Naive thymus-derived CD4-positive, alpha-beta T cell (primary cell): ENCODE measurements at regions not wholly inside any gene's neighbourhood (a gene's known extent, or its start where the extent isn't known, plus 50 kb on each side); places are given as distances from the start of the nearest gene placed in this dataset.

Source experiments
- ATAC-seq: fragments of 150-1000 bp; cut with Tn5 transposase; 2 replicates; pipeline ENCODE4 v1.10.0; 2021; ENCODE audit warnings: mild to moderate bottlenecking, moderate library complexity
- CTCF ChIA-PET: fragments of 350-600 bp; sonication (Branson Sonifier 250); formaldehyde crosslinking; loops from one replicate; lab custom pipeline; 2021; ENCODE audit warnings: antibody characterized with exemption; lab: Charles Lee
- POLR2A ChIA-PET: fragments of 350-600 bp; sonication (Branson Sonifier 250); formaldehyde crosslinking; loops from one replicate; lab custom pipeline; 2021; ENCODE audit warnings: antibody characterized with exemption, inconsistent platforms; lab: Charles Lee
- DNase-seq, 9 donors: peaks; one replicate each; pipeline versions ENCODE4 v3.0.0 to v3.0.0-alpha.2; 2020 to 2022; ENCODE audit warnings: mixed read lengths in 1 of 9
- H3K27ac ChIP-seq: one replicate; pipeline ENCODE4 v1.7.0; 2013; ENCODE audit warnings: mild to moderate bottlenecking, low read depth, low read length, moderate library complexity
- H3K27me3 ChIP-seq, 2 donors: one replicate each; pipeline ENCODE4 v1.7.0; 2013; ENCODE audit warnings: low read length in 2 of 2, mild to moderate bottlenecking in 2 of 2, moderate library complexity in 2 of 2; ENCODE audit not compliant: control insufficient read depth in 2 of 2, insufficient read depth in 2 of 2
- H3K36me3 ChIP-seq, 3 experiments: 1 replicate in 2 of 3; 2 replicates in 1 of 3; pipeline ENCODE4 v1.7.0; 2013; ENCODE audit warnings: low read length in 3 of 3, mild to moderate bottlenecking in 3 of 3, moderate library complexity in 1 of 3; ENCODE audit not compliant: insufficient read depth in 3 of 3, control insufficient read depth in 2 of 3
- H3K4me1 ChIP-seq, 2 donors: one replicate each; pipeline ENCODE4 v1.7.0; 2013; ENCODE audit warnings: low read length in 2 of 2, mild to moderate bottlenecking in 2 of 2, moderate library complexity in 1 of 2; ENCODE audit not compliant: control insufficient read depth in 2 of 2, insufficient read depth in 2 of 2
- H3K4me3 ChIP-seq: 2 replicates; pipeline ENCODE4 v1.7.0; 2013; ENCODE audit warnings: mild to moderate bottlenecking, low read length
- H3K9me3 ChIP-seq, 3 experiments: 1 replicate in 2 of 3; 2 replicates in 1 of 3; pipeline ENCODE4 v1.7.0; 2013; ENCODE audit warnings: low read length in 3 of 3; ENCODE audit not compliant: control insufficient read depth in 2 of 3
- H3K27ac Mint-ChIP-seq, 9 donors: one replicate each; pipeline ENCODE4 v1.8.0; 2020 to 2022; ENCODE audit warnings: mixed read lengths in 9 of 9, mild to moderate bottlenecking in 8 of 9, moderate library complexity in 5 of 9, inconsistent platforms in 2 of 9
- H3K27me3 Mint-ChIP-seq, 5 donors: one replicate each; pipeline ENCODE4 v1.8.0; 2021 to 2022; ENCODE audit warnings: mixed read lengths in 5 of 5, mild to moderate bottlenecking in 1 of 5
- H3K36me3 Mint-ChIP-seq, 5 donors: one replicate each; pipeline ENCODE4 v1.8.0; 2020 to 2022; ENCODE audit warnings: mixed read lengths in 5 of 5, mild to moderate bottlenecking in 3 of 5, inconsistent platforms in 1 of 5
- H3K4me1 Mint-ChIP-seq, 7 donors: one replicate each; pipeline ENCODE4 v1.8.0; 2020 to 2022; ENCODE audit warnings: mixed read lengths in 7 of 7, mild to moderate bottlenecking in 3 of 7, inconsistent platforms in 1 of 7
- H3K4me3 Mint-ChIP-seq, 10 donors: one replicate each; pipeline ENCODE4 v1.8.0; 2020 to 2022; ENCODE audit warnings: mild to moderate bottlenecking in 10 of 10, mixed read lengths in 10 of 10, moderate library complexity in 6 of 10, inconsistent platforms in 2 of 10
- H3K9me3 Mint-ChIP-seq, 11 donors: one replicate each; pipeline ENCODE4 v1.8.0; 2020 to 2022; ENCODE audit warnings: mixed read lengths in 11 of 11, mild to moderate bottlenecking in 4 of 11, inconsistent platforms in 1 of 11, moderate library complexity in 1 of 11
- intact Hi-C, 2 donors: fragments of 100-400 bp; cut with micrococcal nuclease; formaldehyde crosslinking; loops; one replicate each; pipeline ENCODE4 v1.15.1; 2023

DNA sequence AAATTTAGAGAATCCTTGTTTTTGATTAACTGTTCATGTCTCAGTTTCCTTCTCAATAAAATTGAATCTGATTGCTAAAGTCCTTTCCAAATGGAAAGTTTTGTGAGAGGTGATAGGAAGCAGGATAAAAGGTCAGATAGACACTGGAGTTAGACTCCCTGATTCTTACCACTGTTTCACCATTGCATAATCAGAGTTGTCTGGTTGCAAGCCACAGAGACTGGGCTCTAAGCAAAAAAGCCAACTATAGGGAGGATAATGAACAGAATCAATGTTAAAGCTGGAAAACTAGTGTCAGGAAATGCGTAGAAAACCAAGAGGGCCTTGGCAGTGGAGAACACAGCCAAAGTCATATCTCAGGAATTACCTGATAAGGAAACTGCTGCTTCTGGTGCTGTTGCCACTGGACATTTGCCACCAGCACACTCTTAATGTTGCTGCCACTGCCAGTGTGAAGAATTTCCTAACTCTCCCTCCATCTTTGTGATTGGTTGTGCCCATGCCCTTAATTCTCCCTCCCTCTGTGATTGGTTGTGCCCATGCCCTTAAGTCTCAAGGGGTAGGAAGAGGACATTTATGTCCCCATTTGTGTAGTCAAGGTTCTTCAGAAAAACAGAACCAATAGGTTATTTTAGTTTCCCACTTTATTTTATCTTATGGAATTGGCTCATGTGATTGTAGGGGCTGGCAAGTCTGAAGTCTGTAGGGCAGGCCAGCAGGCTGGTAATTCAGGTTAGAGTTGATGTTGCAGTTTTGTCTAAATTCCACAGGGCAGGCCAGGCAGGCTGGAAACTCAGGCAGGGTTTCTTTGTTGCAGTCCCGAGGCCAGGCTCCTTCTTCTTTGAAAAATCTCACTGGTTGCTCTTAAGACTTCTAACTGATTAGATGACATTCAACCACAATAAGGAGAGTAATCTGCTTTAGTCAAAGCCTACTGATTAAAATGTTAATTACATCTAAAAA is 639.0 kb downstream of the REEP3 start:
- Histone ChIP-seq H3K4me1 (no peaks in the 10 kb centered on the region), H3K27me3 (no peaks in the 10 kb centered on the region), H3K27ac (no peak overlapping the region), H3K36me3 (no peaks in the 10 kb centered on the region), H3K4me3 (no peak overlapping the region), H3K9me3 (no peaks in the 10 kb centered on the region)
- Mint-ChIP-seq H3K4me3 (no peak overlapping the region), H3K27me3 (peaks cover 0 to 3% (median 0%) of the 10 kb centered on the region in 5 donors), H3K27ac (no peak overlapping the region), H3K4me1 (no peaks in the 10 kb centered on the region), H3K9me3 (peaks cover 0 to 8% (median 0%) of the 10 kb centered on the region in 11 donors), H3K36me3 (no peaks in the 10 kb centered on the region)
- POLR2A ChIA-PET: no interaction called here
- ATAC-seq (no peak), DNase-seq (no peak)
- CTCF ChIA-PET: no interaction called here
- intact Hi-C loops: no loop called here

- no peak for ATAC-seq
- no peaks in the 10 kb centered on the region for H3K36me3 Mint-ChIP-seq
- CTCF ChIA-PET: no interaction called here
Observed at GRCh38 chr10:64170791-64171190, 649.6 kb downstream of the REEP3 start.

DNA sequence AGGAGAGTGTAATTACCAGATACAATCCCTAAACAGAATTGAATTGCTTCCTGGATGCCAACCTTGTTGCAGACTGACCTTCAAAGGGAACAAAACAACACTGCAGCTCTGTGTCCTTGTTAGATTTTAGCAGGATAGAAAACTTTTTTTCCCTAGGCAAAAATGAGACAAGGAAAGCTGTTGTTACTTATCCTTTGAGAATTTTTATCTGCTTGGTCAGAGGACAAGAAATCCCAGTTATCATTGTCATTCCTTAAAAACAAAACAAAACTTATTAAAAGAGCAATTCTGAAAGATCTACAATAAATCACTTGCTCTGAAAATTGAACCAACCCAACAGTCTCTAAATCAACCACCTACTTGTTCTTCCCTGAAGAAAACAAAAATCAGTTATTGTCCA is 652.6 kb downstream of the REEP3 start:
- H3K9me3 Mint-ChIP-seq: peaks cover 0 to 21% (median 2%) of the 10 kb centered on the region in 11 donors
- no peak overlapping the region for H3K27ac Mint-ChIP-seq
- intact Hi-C loops: no loop called here
- H3K27me3 Mint-ChIP-seq: peaks cover 0 to 8% (median 0%) of the 10 kb centered on the region in 5 donors
- no peak for ATAC-seq
- DNase-seq: no peak
- CTCF ChIA-PET: no interaction called here
- H3K4me3 Mint-ChIP-seq: no peak overlapping the region
- no peak overlapping the region for H3K27ac ChIP-seq
- no peaks in the 10 kb centered on the region for H3K36me3 Mint-ChIP-seq
- no peaks in the 10 kb centered on the region for H3K4me1 Mint-ChIP-seq
- no peaks in the 10 kb centered on the region for H3K9me3 ChIP-seq
- no peaks in the 10 kb centered on the region for H3K36me3 ChIP-seq
- H3K27me3 ChIP-seq: no peaks in the 10 kb centered on the region
- no peaks in the 10 kb centered on the region for H3K4me1 ChIP-seq
- no peak overlapping the region for H3K4me3 ChIP-seq
- POLR2A ChIA-PET: no interaction called here

More at GRCh38 chr10:64170791-64171190, 649.6 kb downstream of the REEP3 start:
- no peak overlapping the region for H3K27ac Mint-ChIP-seq
- H3K9me3 Mint-ChIP-seq: peaks cover 0 to 33% (median 5%) of the 10 kb centered on the region in 11 donors
- peaks cover 0 to 7% (median 0%) of the 10 kb centered on the region in 5 donors for H3K27me3 Mint-ChIP-seq
- H3K27me3 ChIP-seq: no peaks in the 10 kb centered on the region
- no peak overlapping the region for H3K4me3 Mint-ChIP-seq
- H3K9me3 ChIP-seq: no peaks in the 10 kb centered on the region
- no peak overlapping the region for H3K4me3 ChIP-seq
- no peaks in the 10 kb centered on the region for H3K4me1 ChIP-seq
- intact Hi-C loops: no loop called here
- DNase-seq: no peak
- no peaks in the 10 kb centered on the region for H3K36me3 ChIP-seq
- H3K27ac ChIP-seq: no peak overlapping the region
- H3K4me1 Mint-ChIP-seq: no peaks in the 10 kb centered on the region
- POLR2A ChIA-PET: no interaction called here

- no peaks in the 10 kb centered on the region for H3K4me1 Mint-ChIP-seq
- no peak overlapping the region for H3K4me3 Mint-ChIP-seq
- peaks cover 0 to 13% (median 0%) of the 10 kb centered on the region in 5 donors for H3K27me3 Mint-ChIP-seq
- Histone ChIP-seq H3K36me3 (no peaks in the 10 kb centered on the region), H3K4me3 (no peak overlapping the region), H3K27ac (no peak overlapping the region), H3K27me3 (no peaks in the 10 kb centered on the region), H3K9me3 (no peaks in the 10 kb centered on the region), H3K4me1 (no peaks in the 10 kb centered on the region)
- CTCF ChIA-PET: no interaction called here
- no peak for DNase-seq
- intact Hi-C loops: no loop called here
- no peak overlapping the region for H3K27ac Mint-ChIP-seq
- ATAC-seq: no peak
- POLR2A ChIA-PET: no interaction called here
- no peaks in the 10 kb centered on the region for H3K36me3 Mint-ChIP-seq
- peaks cover 0 to 12% (median 1%) of the 10 kb centered on the region in 11 donors for H3K9me3 Mint-ChIP-seq
Observed at GRCh38 chr10:64174666-64175255, 653.6 kb downstream of the REEP3 start.

- Histone ChIP-seq H3K36me3 (no peaks in the 10 kb centered on the region), H3K4me3 (no peak overlapping the region), H3K4me1 (no peaks in the 10 kb centered on the region), H3K9me3 (no peaks in the 10 kb centered on the region), H3K27me3 (no peaks in the 10 kb centered on the region), H3K27ac (no peak overlapping the region)
- DNase-seq (no peak), ATAC-seq (no peak)
- peaks cover 0 to 13% (median 0%) of the 10 kb centered on the region in 5 donors for H3K27me3 Mint-ChIP-seq
- no peak overlapping the region for H3K4me3 Mint-ChIP-seq
- intact Hi-C loops: no loop called here
- POLR2A ChIA-PET: no interaction called here
- no peaks in the 10 kb centered on the region for H3K36me3 Mint-ChIP-seq
- no peak overlapping the region for H3K27ac Mint-ChIP-seq
- CTCF ChIA-PET: no interaction called here
- no peaks in the 10 kb centered on the region for H3K4me1 Mint-ChIP-seq
- peaks cover 0 to 6% (median 0%) of the 10 kb centered on the region in 11 donors for H3K9me3 Mint-ChIP-seq
Observed at GRCh38 chr10:64175271-64175962, 654.2 kb downstream of the REEP3 start.

DNA sequence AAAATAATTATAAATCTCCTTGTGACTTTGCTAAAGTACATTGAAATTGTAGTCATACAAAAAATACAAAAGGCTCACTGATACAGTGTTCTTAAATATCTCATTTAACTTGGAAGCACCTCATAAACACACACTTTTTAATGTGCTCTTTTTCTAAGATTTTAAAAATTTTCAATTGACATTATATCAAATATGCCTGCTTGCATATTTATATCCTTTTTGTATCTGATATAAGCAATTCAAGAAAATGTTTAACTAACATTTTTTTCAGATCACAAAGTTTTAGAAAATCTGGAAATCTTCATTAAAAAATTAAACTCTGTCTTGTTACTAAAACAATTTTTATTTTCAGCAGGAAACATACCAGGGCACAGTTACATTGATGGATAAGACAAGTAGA is 661.5 kb downstream of the REEP3 start:
- peaks cover 0 to 6% (median 0%) of the 10 kb centered on the region in 5 donors for H3K27me3 Mint-ChIP-seq
- intact Hi-C loops: no loop called here
- no peaks in the 10 kb centered on the region for H3K9me3 ChIP-seq
- H3K9me3 Mint-ChIP-seq: peaks cover 0 to 2% (median 0%) of the 10 kb centered on the region in 11 donors
- H3K4me1 ChIP-seq: no peaks in the 10 kb centered on the region
- no peaks in the 10 kb centered on the region for H3K27me3 ChIP-seq
- no peak for DNase-seq
- no peak overlapping the region for H3K4me3 Mint-ChIP-seq
- H3K4me1 Mint-ChIP-seq: no peaks in the 10 kb centered on the region
- no peaks in the 10 kb centered on the region for H3K36me3 Mint-ChIP-seq
- no peak overlapping the region for H3K27ac ChIP-seq
- H3K4me3 ChIP-seq: no peak overlapping the region
- ATAC-seq: no peak
- ChIA-PET CTCF (no interaction called here), POLR2A (no interaction called here)
- no peaks in the 10 kb centered on the region for H3K36me3 ChIP-seq
- no peak overlapping the region for H3K27ac Mint-ChIP-seq
